Fibroblast of the conjunctiva (primary cell): ENCODE measurements at regions not wholly inside any gene's neighbourhood (a gene's known extent, or its start where the extent isn't known, plus 50 kb on each side); places are given as distances from the start of the nearest gene placed in this dataset.

Experiments
- DNase-seq: peaks from one replicate; pipeline ENCODE4 v3.0.0-alpha.2; 2010; ENCODE audit warnings: low read depth

DNA sequence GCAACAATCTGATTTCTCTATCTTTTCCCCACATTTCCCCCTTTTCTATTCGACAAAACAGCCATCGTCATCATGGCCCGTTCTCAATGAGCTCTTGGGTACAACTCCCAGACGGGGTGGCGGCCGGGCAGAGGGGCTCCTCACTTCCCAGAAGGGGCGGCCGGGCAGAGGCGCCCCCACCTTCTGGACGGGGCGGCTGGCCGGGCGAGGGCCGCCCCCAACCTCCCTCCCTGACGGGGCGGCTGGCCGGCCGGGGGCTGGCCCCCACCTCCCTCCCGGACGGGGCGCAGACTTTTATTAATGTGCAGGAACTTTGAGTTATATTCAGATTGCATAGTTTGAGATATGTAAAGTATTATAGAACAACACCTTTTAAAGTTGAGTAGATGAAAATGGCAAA is 64.4 kb upstream of the HPGD start:
- DNase-seq = no peak

DNA sequence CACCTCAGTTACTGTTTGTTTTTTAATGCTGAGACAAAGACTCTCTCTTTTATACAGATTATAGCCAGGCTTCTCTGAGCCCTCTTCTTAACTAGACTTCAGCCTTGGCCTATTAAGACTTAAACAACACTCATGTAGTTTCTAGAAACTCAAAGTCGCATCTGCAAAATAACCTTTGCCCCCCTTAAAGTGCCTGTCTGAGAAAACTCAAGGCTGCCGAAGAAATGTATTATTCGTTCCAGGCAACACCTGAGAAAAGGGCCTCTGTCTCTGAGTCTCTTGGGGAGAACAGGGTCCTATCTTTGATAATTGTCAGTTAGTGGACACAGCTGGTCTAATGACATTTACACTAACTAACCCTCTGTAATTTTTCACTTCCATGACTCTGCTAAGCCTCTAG is 60.8 kb upstream of the HPGD start:
- DNase-seq = no peak

DNA sequence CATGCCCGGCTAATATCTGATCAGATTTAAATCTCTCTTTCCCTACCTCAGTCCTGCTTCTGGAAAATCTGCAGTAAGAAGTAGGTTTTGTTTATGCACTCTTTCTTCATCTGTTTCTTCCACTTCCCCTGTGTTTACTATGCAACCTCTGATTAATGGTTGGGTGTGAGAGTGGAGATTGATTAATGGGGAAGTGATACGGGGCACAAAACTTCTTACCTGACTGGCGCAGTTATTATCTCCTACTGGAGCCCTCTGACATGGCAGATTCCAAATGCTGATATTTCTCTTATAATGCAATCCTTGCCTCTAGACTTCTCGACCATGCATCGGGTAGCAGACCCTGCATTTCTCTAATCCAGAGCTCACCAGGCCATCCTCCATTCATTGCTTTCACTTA is 60.2 kb upstream of the HPGD start:
- DNase-seq = no peak

- DNase-seq = no peak
These were observed 59.6 kb upstream of the HPGD start for GRCh38 chr4:174581901-174582300.

- no peak for DNase-seq
These were observed 58.3 kb upstream of the HPGD start for GRCh38 chr4:174580597-174580996.

DNA sequence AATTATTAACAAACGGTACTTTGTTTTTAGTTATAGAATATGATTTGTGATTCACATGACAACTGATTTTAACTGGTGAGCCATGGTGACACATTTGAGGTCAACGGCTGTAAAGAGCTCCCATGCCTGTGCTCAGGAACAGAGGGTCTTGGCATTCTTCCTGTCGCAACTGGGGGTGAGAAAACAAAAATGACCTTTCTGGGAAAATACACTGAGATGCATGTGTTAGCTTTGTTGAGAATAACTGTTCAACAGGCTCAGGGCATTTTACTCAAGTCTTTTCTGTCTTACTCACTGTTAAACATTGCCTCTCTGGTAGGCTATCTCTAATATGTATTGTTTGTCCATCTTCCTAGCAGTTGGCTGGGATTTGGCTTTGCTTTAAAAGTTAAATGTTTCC is 57.1 kb upstream of the HPGD start:
- no peak for DNase-seq

GRCh38 chr4:174578366-174578765 is 56.1 kb upstream of the HPGD start:
- DNase-seq = peak; percentile 14

GRCh38 chr4:174575436-174575835 is 53.1 kb upstream of the HPGD start:
- no peak for DNase-seq
